Endodermal cell (in vitro differentiated cells): ENCODE measurements at regions not wholly inside any gene's neighbourhood (a gene's known extent, or its start where the extent isn't known, plus 50 kb on each side); places are given as distances from the start of the nearest gene placed in this dataset.
"Not testable (repeated sequence)": the region's sequence is repeated elsewhere in the genome, so short reads cannot be mapped to it uniquely, and the experiment has no call there.

Experiments
- DNase-seq: peaks from one replicate; pipeline ENCODE4 v3.0.0-alpha.2; 2017
- H3K27ac ChIP-seq: 2 replicates; pipeline ENCODE4 v1.5.1; 2013; ENCODE audit warnings: mild to moderate bottlenecking, low read depth, low read length, moderate library complexity
- H3K27me3 ChIP-seq: 2 replicates; pipeline ENCODE4 v1.6.1; 2013; ENCODE audit warnings: mild to moderate bottlenecking, low read length, moderate library complexity; ENCODE audit not compliant: insufficient read depth, control insufficient read depth, poor library complexity, severe bottlenecking
- H3K36me3 ChIP-seq: 2 replicates; pipeline ENCODE4 v1.7.0; 2013; ENCODE audit warnings: mild to moderate bottlenecking, low read length, moderate library complexity; ENCODE audit not compliant: control insufficient read depth, insufficient read depth
- H3K4me1 ChIP-seq: one replicate; pipeline ENCODE4 v1.7.0; 2013; ENCODE audit warnings: low read length; ENCODE audit not compliant: control insufficient read depth, insufficient read depth
- H3K4me3 ChIP-seq: 2 replicates; pipeline ENCODE4 v1.5.1; 2013; ENCODE audit warnings: mild to moderate bottlenecking, low read length, moderate library complexity
- H3K9ac ChIP-seq: 2 replicates; pipeline ENCODE4 v1.6.1; 2013; ENCODE audit warnings: mild to moderate bottlenecking, low read length, moderate library complexity; ENCODE audit not compliant: poor library complexity, severe bottlenecking; ENCODE audit errors: extremely low read depth
- H3K9me3 ChIP-seq: 2 replicates; pipeline ENCODE4 v1.6.1; 2013; ENCODE audit warnings: mild to moderate bottlenecking, low read length, moderate library complexity; ENCODE audit not compliant: control insufficient read depth
- H3K27ac Mint-ChIP-seq: 2 replicates; pipeline ENCODE4 v1.8.0; 2020; ENCODE audit warnings: mixed read lengths
- H3K27me3 Mint-ChIP-seq: 2 replicates; pipeline ENCODE4 v1.8.0; 2021; ENCODE audit warnings: mild to moderate bottlenecking, mixed read lengths; ENCODE audit not compliant: insufficient read depth
- H3K36me3 Mint-ChIP-seq: 2 replicates; pipeline ENCODE4 v1.8.0; 2020; ENCODE audit warnings: low read depth, mixed read lengths
- H3K4me1 Mint-ChIP-seq: 2 replicates; pipeline ENCODE4 v1.8.0; 2020; ENCODE audit warnings: mixed read lengths
- H3K4me3 Mint-ChIP-seq: 2 replicates; pipeline ENCODE4 v1.8.0; 2020; ENCODE audit warnings: mild to moderate bottlenecking, moderate library complexity, mixed read lengths
- H3K9me3 Mint-ChIP-seq: 2 replicates; pipeline ENCODE4 v1.8.0; 2020; ENCODE audit warnings: mild to moderate bottlenecking, mixed read lengths
- WGBS, 2 experiments: methylation state at CpG; one replicate each; pipeline versions ENCODE4 v1.1.5 to v1.1.7; 2013; ENCODE audit warnings: missing lambda C conversion rate in 2 of 2, mixed read lengths in 1 of 2; ENCODE audit not compliant: insufficient coverage in 1 of 2, insufficient read length in 1 of 2; 5-methylcytosine and 5-hydroxymethylcytosine counted together
- TF ChIP-seq, protein P1 (sequence below): fragments of 200-600 bp; sonication (generic); conservative IDR thresholded peaks from 2 replicates; pipeline ENCODE4 v1.5.0; 2021; ENCODE audit warnings: antibody characterized with exemption, mild to moderate bottlenecking

DNA sequence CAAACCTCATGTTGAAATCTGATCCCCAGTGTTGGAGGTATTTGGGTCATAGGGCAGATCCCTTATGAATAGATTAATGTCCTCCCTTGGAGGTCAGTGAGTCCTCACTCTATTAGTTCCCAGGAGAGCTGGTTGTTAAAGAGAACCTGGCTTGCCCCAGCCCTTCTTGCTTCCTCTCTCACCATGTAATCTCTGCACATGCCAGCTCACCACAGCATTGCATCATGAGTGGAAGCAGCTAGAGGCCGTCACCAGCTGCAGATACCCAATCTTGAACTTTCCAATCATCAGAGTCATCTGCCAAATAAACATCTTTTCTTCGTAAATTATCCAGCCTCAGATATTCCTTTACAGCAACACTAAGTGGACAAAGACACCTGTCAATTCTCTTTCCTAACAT, 161.8 kb upstream of the IGF1 start:
- Mint-ChIP-seq H3K27ac (no peak overlapping the region), H3K4me3 (no peak overlapping the region), H3K4me1 (no peaks in the 10 kb centered on the region), H3K9me3 (peaks cover 13% of the 10 kb centered on the region), H3K36me3 (no peaks in the 10 kb centered on the region), H3K27me3 (no peaks in the 10 kb centered on the region)
- WGBS, 2 experiments, result 91 to 98% methylated on average over 2 of the region's 2 CpGs
- Histone ChIP-seq H3K36me3 (no peaks in the 10 kb centered on the region), H3K9ac (no peak overlapping the region), H3K27ac (no peak overlapping the region), H3K4me1 (no peaks in the 10 kb centered on the region), H3K4me3 (no peak overlapping the region), H3K9me3 (no peaks in the 10 kb centered on the region), H3K27me3 (no peaks in the 10 kb centered on the region)
- DNase-seq, result no peak
- TF ChIP-seq, protein P1, sequence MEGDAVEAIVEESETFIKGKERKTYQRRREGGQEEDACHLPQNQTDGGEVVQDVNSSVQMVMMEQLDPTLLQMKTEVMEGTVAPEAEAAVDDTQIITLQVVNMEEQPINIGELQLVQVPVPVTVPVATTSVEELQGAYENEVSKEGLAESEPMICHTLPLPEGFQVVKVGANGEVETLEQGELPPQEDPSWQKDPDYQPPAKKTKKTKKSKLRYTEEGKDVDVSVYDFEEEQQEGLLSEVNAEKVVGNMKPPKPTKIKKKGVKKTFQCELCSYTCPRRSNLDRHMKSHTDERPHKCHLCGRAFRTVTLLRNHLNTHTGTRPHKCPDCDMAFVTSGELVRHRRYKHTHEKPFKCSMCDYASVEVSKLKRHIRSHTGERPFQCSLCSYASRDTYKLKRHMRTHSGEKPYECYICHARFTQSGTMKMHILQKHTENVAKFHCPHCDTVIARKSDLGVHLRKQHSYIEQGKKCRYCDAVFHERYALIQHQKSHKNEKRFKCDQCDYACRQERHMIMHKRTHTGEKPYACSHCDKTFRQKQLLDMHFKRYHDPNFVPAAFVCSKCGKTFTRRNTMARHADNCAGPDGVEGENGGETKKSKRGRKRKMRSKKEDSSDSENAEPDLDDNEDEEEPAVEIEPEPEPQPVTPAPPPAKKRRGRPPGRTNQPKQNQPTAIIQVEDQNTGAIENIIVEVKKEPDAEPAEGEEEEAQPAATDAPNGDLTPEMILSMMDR, result no peak

DNA sequence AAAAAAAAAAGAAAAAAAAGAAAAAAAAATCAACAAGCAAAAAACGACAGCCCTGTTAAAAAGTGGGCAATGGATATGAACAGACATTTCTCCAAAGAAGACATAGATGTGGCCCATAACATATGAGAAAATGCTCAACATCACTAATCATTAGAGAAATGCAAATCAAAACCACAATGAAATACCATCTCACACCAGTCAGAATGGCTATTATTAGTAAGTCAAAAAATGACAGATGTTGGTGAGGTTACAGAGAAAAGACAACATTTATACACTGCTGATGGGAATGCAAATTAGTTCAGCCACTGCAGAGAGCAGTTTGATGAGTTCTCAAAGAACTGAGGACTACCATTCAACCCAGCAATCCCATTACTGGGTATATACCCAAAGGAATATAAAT, 160.3 kb upstream of the IGF1 start:
- H3K4me1 ChIP-seq, H3K27ac ChIP-seq, H3K27me3 ChIP-seq, H3K36me3 Mint-ChIP-seq, H3K36me3 ChIP-seq, DNase-seq, H3K9ac ChIP-seq, H3K4me1 Mint-ChIP-seq, H3K4me3 ChIP-seq, H3K27me3 Mint-ChIP-seq, H3K4me3 Mint-ChIP-seq, H3K9me3 ChIP-seq, H3K27ac Mint-ChIP-seq: not testable (repeated sequence)
- WGBS, 2 experiments, result 100% methylated on average over 1 of the region's 1 CpG; no CpG with 5 or more reads in 1 of the 2 experiments
- H3K9me3 Mint-ChIP-seq, result peaks cover 13% of the 10 kb centered on the region

DNA sequence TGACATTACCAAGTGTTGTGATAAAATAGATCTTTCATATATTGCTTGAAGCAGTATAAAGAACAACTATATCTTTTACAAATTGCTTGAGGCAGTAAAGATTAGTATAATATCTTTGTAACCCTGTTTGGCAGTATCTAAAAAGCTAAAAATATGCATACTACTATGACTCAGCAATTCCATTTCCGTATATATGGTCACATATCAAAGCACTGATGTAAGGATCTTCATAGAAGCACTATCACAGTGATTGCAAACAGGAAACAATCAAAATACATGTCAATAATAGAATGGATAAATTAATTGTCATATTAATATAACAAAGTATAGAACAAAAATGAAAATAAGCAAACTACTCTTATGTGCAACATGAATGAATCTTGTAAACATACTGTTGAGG, 158.4 kb upstream of the IGF1 start:
- Histone ChIP-seq H3K4me1 (no peaks in the 10 kb centered on the region), H3K9ac (no peak overlapping the region), H3K4me3 (no peak overlapping the region), H3K27ac (no peak overlapping the region), H3K9me3 (no peaks in the 10 kb centered on the region), H3K27me3 (no peaks in the 10 kb centered on the region), H3K36me3 (no peaks in the 10 kb centered on the region)
- no peak overlapping the region for H3K27ac Mint-ChIP-seq
- 90% methylated on average over 1 of the region's 1 CpG; no CpG with 5 or more reads in 1 of the 2 experiments for WGBS, 2 experiments
- TF ChIP-seq, protein P1, result no peak
- no peaks in the 10 kb centered on the region for H3K4me1 Mint-ChIP-seq
- H3K4me3 Mint-ChIP-seq, result no peak overlapping the region
- no peaks in the 10 kb centered on the region for H3K36me3 Mint-ChIP-seq
- H3K9me3 Mint-ChIP-seq, result peaks cover 13% of the 10 kb centered on the region
- DNase-seq, result no peak
- no peaks in the 10 kb centered on the region for H3K27me3 Mint-ChIP-seq

DNA sequence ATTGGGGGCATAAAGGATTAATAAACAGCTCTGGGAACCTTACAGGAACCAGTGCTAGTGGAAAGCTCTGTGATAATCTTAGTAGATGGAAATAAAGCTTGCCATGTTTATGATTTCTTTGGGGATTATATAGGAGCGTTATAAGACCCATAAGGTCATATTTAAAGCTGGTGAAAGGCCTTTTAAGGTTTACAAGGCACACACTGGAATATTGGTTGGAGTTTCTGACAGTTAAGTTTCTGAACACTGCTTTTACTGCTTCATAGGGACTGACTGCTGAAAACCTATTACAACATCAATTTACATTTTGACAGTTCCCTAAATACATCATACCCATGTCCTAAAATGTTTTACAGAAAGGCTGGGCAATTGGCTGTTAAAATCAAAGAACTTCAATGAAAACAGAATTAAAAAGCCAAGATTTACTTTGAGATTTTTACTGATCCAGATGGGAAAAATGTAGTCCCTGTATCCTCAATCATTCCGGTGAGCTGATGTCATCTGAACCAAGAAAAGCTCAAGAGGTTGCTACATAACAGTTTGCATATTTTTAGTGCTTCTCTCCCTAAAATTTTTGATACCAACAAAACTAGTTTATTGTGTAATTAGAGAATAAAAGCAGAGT, 153.7 kb upstream of the IGF1 start:
- H3K27ac Mint-ChIP-seq, result no peak overlapping the region
- Histone ChIP-seq H3K9ac (no peak overlapping the region), H3K27me3 (no peaks in the 10 kb centered on the region), H3K4me3 (no peak overlapping the region), H3K27ac (no peak overlapping the region), H3K9me3 (no peaks in the 10 kb centered on the region), H3K4me1 (no peaks in the 10 kb centered on the region), H3K36me3 (no peaks in the 10 kb centered on the region)
- H3K4me3 Mint-ChIP-seq, result no peak overlapping the region
- TF ChIP-seq, protein P1, result no peak
- no peaks in the 10 kb centered on the region for H3K36me3 Mint-ChIP-seq
- no peaks in the 10 kb centered on the region for H3K4me1 Mint-ChIP-seq
- DNase-seq, result no peak
- WGBS, 2 experiments, result 87 to 100% methylated on average over 2 of the region's 2 CpGs
- H3K9me3 Mint-ChIP-seq, result no peaks in the 10 kb centered on the region
- H3K27me3 Mint-ChIP-seq, result no peaks in the 10 kb centered on the region
